CD4-positive, alpha-beta T cell (primary cell): ENCODE measurements at regions not wholly inside any gene's neighbourhood (a gene's known extent, or its start where the extent isn't known, plus 50 kb on each side); places are given as distances from the start of the nearest gene placed in this dataset.

Experiments used
- ATAC-seq: fragments of 200-7000 bp; cut with Tn5 transposase; one replicate; pipeline ENCODE4 v1.10.0; 2022; ENCODE audit warnings: mild to moderate bottlenecking; ENCODE audit not compliant: poor library complexity
- CTCF ChIA-PET: fragments of 350-600 bp; sonication (Branson Sonifier 250); formaldehyde crosslinking; loops from one replicate; lab custom pipeline; 2021; ENCODE audit warnings: antibody characterized with exemption, inconsistent platforms; lab: Charles Lee
- POLR2A ChIA-PET: fragments of 350-600 bp; sonication (Branson Sonifier 250); formaldehyde crosslinking; loops from one replicate; lab custom pipeline; 2021; ENCODE audit warnings: antibody characterized with exemption, inconsistent platforms; lab: Charles Lee
- DNase-seq, 14 experiments: peaks; one replicate each; pipeline ENCODE4 v3.0.0-alpha.2; 2013 to 2020; ENCODE audit warnings: mixed read lengths in 2 of 14
- H3K27ac ChIP-seq, 2 donors: one replicate each; pipeline versions ENCODE4 v1.5.1 to v1.7.0; 2013; ENCODE audit warnings: low read length in 2 of 2, low read depth in 1 of 2, mild to moderate bottlenecking in 1 of 2
- H3K27me3 ChIP-seq, 2 experiments: 1 replicate in 1 of 2; 2 replicates in 1 of 2; pipeline versions ENCODE4 v1.6.1 to v1.7.0; 2013; ENCODE audit warnings: low read length in 2 of 2, control low read depth in 1 of 2, mild to moderate bottlenecking in 1 of 2, moderate library complexity in 1 of 2; ENCODE audit not compliant: insufficient read depth in 2 of 2, control insufficient read depth in 1 of 2
- H3K36me3 ChIP-seq: one replicate; pipeline ENCODE4 v1.6.1; 2013; ENCODE audit warnings: low read length, control low read depth; ENCODE audit not compliant: insufficient read depth
- H3K4me1 ChIP-seq: one replicate; pipeline ENCODE4 v1.6.1; 2013; ENCODE audit warnings: low read length, control low read depth; ENCODE audit not compliant: insufficient read depth
- H3K4me3 ChIP-seq: one replicate; pipeline ENCODE4 v1.5.1; 2013; ENCODE audit warnings: mild to moderate bottlenecking, low read length, moderate library complexity
- H3K9me3 ChIP-seq, 2 experiments: 1 replicate in 1 of 2; 2 replicates in 1 of 2; pipeline versions ENCODE4 v1.6.1 to v1.7.0; 2013; ENCODE audit warnings: low read length in 2 of 2, mild to moderate bottlenecking in 2 of 2, control low read depth in 1 of 2, moderate library complexity in 1 of 2; ENCODE audit not compliant: control insufficient read depth in 1 of 2, insufficient read depth in 1 of 2
- H3K27ac Mint-ChIP-seq: one replicate; pipeline ENCODE4 v1.8.0; 2020; ENCODE audit warnings: mixed read lengths
- H3K27me3 Mint-ChIP-seq: one replicate; pipeline ENCODE4 v1.8.0; 2021; ENCODE audit warnings: mixed read lengths
- H3K36me3 Mint-ChIP-seq: one replicate; pipeline ENCODE4 v1.8.0; 2021; ENCODE audit warnings: low read depth, mixed read lengths
- H3K4me1 Mint-ChIP-seq: one replicate; pipeline ENCODE4 v1.8.0; 2021; ENCODE audit warnings: low read depth, mixed read lengths
- H3K4me3 Mint-ChIP-seq: one replicate; pipeline ENCODE4 v1.8.0; 2020; ENCODE audit warnings: mild to moderate bottlenecking, mixed read lengths
- H3K9me3 Mint-ChIP-seq: one replicate; pipeline ENCODE4 v1.8.0; 2020; ENCODE audit warnings: mixed read lengths
- CTCF ChIP-seq: fragments of 200-600 bp; IDR thresholded peaks from one replicate; pipeline ENCODE4 v1.8.0; 2022; ENCODE audit warnings: antibody characterized with exemption, mild to moderate bottlenecking
- intact Hi-C, 2 experiments: fragments of 100-400 bp; cut with DNase I in 1 of 2; cut with micrococcal nuclease in 1 of 2; formaldehyde crosslinking; loops; one replicate each; pipeline versions ENCODE4 v1.15.1 to v1.9.0; 2023 to 2025; cut with DNase I, micrococcal nuclease

- Mint-ChIP-seq H3K27me3 (no peaks in the 10 kb centered on the region), H3K36me3 (no peaks in the 10 kb centered on the region), H3K27ac (peak overlapping the region; percentile 46), H3K4me1 (peaks cover 85% of the 10 kb centered on the region), H3K9me3 (no peaks in the 10 kb centered on the region), H3K4me3 (peak overlapping the region; percentile 64)
- DNase-seq (no peak), ATAC-seq (no peak)
- no peak overlapping the region for H3K4me3 ChIP-seq
- H3K36me3 ChIP-seq, result no peaks in the 10 kb centered on the region
- no peak overlapping the region for H3K27ac ChIP-seq
- H3K4me1 ChIP-seq, result peaks cover 16% of the 10 kb centered on the region
- no peaks in the 10 kb centered on the region for H3K27me3 ChIP-seq
- ChIA-PET CTCF (no interaction called here), POLR2A (interaction anchor here (0.8 to 1.5 kb wide), 5 partner anchors 24 to 141 kb away, joined by 3 to 9 read pairs (median 3); no protein-coding TSS in a partner anchor)
- TF ChIP-seq CTCF, result no peak
- intact Hi-C loops, result loop anchor here in 1 of 2 experiments (1.0 to 10.0 kb wide), 3 partner anchors 31 to 140 kb away; no protein-coding TSS in a partner anchor
- H3K9me3 ChIP-seq, result no peaks in the 10 kb centered on the region
Measured at GRCh38 chr3:68088636-68089035, 434.2 kb upstream of the SUCLG2 start.

- intact Hi-C loops, result loop anchor here in 1 of 2 experiments (1.0 to 10.0 kb wide), 3 partner anchors 31 to 140 kb away; no protein-coding TSS in a partner anchor
- Mint-ChIP-seq H3K27ac (peak overlapping the region; percentile 46), H3K4me1 (peaks cover 84% of the 10 kb centered on the region), H3K36me3 (no peaks in the 10 kb centered on the region), H3K27me3 (no peaks in the 10 kb centered on the region), H3K4me3 (peak overlapping the region; percentile 64), H3K9me3 (no peaks in the 10 kb centered on the region)
- ChIA-PET POLR2A (interaction anchor here (0.8 to 1.5 kb wide), 5 partner anchors 23 to 140 kb away, joined by 3 to 9 read pairs (median 3); no protein-coding TSS in a partner anchor), CTCF (no interaction called here)
- Histone ChIP-seq H3K36me3 (no peaks in the 10 kb centered on the region), H3K9me3 (no peaks in the 10 kb centered on the region), H3K27ac (no peak overlapping the region), H3K27me3 (no peaks in the 10 kb centered on the region), H3K4me3 (no peak overlapping the region), H3K4me1 (peaks cover 16% of the 10 kb centered on the region)
- TF ChIP-seq CTCF, result no peak
- peak; percentile 94 for ATAC-seq
- peak in 12 of 14 experiments; percentile 12 to 91 (median 28) for DNase-seq
Measured at GRCh38 chr3:68088216-68088615, 433.8 kb upstream of the SUCLG2 start.

- H3K4me3 Mint-ChIP-seq, result no peak overlapping the region
Measured at GRCh38 chr3:68072062-68072461, 417.6 kb upstream of the SUCLG2 start.

More at GRCh38 chr3:68072062-68072461, 417.6 kb upstream of the SUCLG2 start:
- intact Hi-C loops, result no loop called here
- no peak overlapping the region for H3K4me3 ChIP-seq
- H3K9me3 ChIP-seq, result peaks cover 10 to 14% of the 10 kb centered on the region in 2 experiments
- Mint-ChIP-seq H3K36me3 (peaks cover 16% of the 10 kb centered on the region), H3K27ac (no peak overlapping the region), H3K4me1 (peaks cover 5% of the 10 kb centered on the region), H3K9me3 (peaks cover 10% of the 10 kb centered on the region), H3K27me3 (no peaks in the 10 kb centered on the region)
- DNase-seq (peak in 1 of 14 experiments; percentile 42), ATAC-seq (no peak)
- H3K27me3 ChIP-seq, result no peaks in the 10 kb centered on the region
- H3K36me3 ChIP-seq, result no peaks in the 10 kb centered on the region
- CTCF ChIA-PET, result no interaction called here
- no peak overlapping the region for H3K27ac ChIP-seq
- H3K4me1 ChIP-seq, result no peaks in the 10 kb centered on the region
- POLR2A ChIA-PET, result no interaction called here
- no peak for TF ChIP-seq CTCF
